A204.1 (cell line): ENCODE measurements at regions not wholly inside any gene's neighbourhood (a gene's known extent, or its start where the extent isn't known, plus 50 kb on each side); places are given as distances from the start of the nearest gene placed in this dataset.
"Not testable (repeated sequence)": the region's sequence is repeated elsewhere in the genome, so short reads cannot be mapped to it uniquely, and the experiment has no call there.

ENCODE experiments used
- FAIRE-seq: peaks from 2 replicates; lab custom pipeline; 2012; peaks lifted over from hg19 to GRCh38; lab: Jason Lieb, UNC

GRCh38 chr7:84817016-84817415, 369.8 kb downstream of the SEMA3D start:
- no peak for FAIRE-seq

- no peak for FAIRE-seq
Observed at GRCh38 chr7:84813376-84813775, 373.5 kb downstream of the SEMA3D start.

- FAIRE-seq = no peak
Observed at GRCh38 chr7:84812021-84812420, 374.8 kb downstream of the SEMA3D start.

- FAIRE-seq = no peak
Observed at GRCh38 chr7:84811362-84811761, 375.5 kb downstream of the SEMA3D start.

GRCh38 chr7:84809877-84810276, 377.0 kb downstream of the SEMA3D start:
- FAIRE-seq = no peak

GRCh38 chr7:84803979-84804378, 382.9 kb downstream of the SEMA3D start:
- FAIRE-seq = no peak

GRCh38 chr7:84801396-84801795, 385.5 kb downstream of the SEMA3D start:
- no peak for FAIRE-seq

- FAIRE-seq = no peak
Observed at GRCh38 chr7:84800846-84801245, 386.0 kb downstream of the SEMA3D start.

GRCh38 chr7:84799106-84799505, 387.8 kb downstream of the SEMA3D start:
- no peak for FAIRE-seq

GRCh38 chr7:84792231-84792893, 394.5 kb downstream of the SEMA3D start:
- no peak for FAIRE-seq

GRCh38 chr7:84790882-84791281, 396.0 kb downstream of the SEMA3D start:
- no peak for FAIRE-seq

GRCh38 chr7:84786073-84786472, 400.8 kb downstream of the SEMA3D start:
- FAIRE-seq = no peak

GRCh38 chr7:84784450-84784849, 402.4 kb downstream of the SEMA3D start:
- no peak for FAIRE-seq

- FAIRE-seq = no peak
Observed at GRCh38 chr7:84783141-84783778, 403.6 kb downstream of the SEMA3D start.

- peak; percentile 74 for FAIRE-seq
Observed at GRCh38 chr7:84781838-84782237, 405.0 kb downstream of the SEMA3D start.

- FAIRE-seq = no peak
Observed at GRCh38 chr7:84780158-84781124, 406.4 kb downstream of the SEMA3D start.

GRCh38 chr7:84757761-84758160, 429.1 kb downstream of the SEMA3D start:
- no peak for FAIRE-seq

- FAIRE-seq = no peak
Observed at GRCh38 chr7:84746353-84746752, 440.5 kb downstream of the SEMA3D start.

- FAIRE-seq = no peak
Observed at GRCh38 chr7:84744385-84744784, 442.5 kb downstream of the SEMA3D start.

GRCh38 chr7:84738583-84739150, 448.2 kb downstream of the SEMA3D start:
- no peak for FAIRE-seq

- FAIRE-seq = no peak
Observed at GRCh38 chr7:84735677-84736076, 451.2 kb downstream of the SEMA3D start.

GRCh38 chr7:84735011-84735410, 451.8 kb downstream of the SEMA3D start:
- FAIRE-seq = no peak

- not testable (repeated sequence) for FAIRE-seq
Observed at GRCh38 chr7:84733976-84734375, 452.9 kb downstream of the SEMA3D start.
